BE2C (cell line): ENCODE measurements at regions not wholly inside any gene's neighbourhood (a gene's known extent, or its start where the extent isn't known, plus 50 kb on each side); places are given as distances from the start of the nearest gene placed in this dataset.

Experiments
- DNase-seq: peaks from one replicate; pipeline ENCODE4 v3.0.0-alpha.2; 2020
- H3K27me3 ChIP-seq: fragments of 250-450 bp; sonication (Bioruptor Pico); 2 replicates; pipeline ENCODE4 v1.5.1; 2020; ENCODE audit warnings: mild to moderate bottlenecking
- H3K36me3 ChIP-seq: fragments of 250-450 bp; sonication (Bioruptor Pico); 2 replicates; pipeline ENCODE4 v1.5.1; 2020; ENCODE audit warnings: mild to moderate bottlenecking
- H3K4me1 ChIP-seq: fragments of 250-450 bp; sonication (Bioruptor Pico); 2 replicates; pipeline ENCODE4 v1.5.1; 2020
- H3K4me3 ChIP-seq: 2 replicates; pipeline ENCODE4 v1.5.1; 2011; ENCODE audit warnings: low read depth, low read length
- H3K9me3 ChIP-seq: fragments of 250-450 bp; sonication (Bioruptor Pico); 2 replicates; pipeline ENCODE4 v1.5.1; 2020
- CTCF ChIP-seq: IDR thresholded peaks from 2 replicates; pipeline ENCODE4 v1.5.1; 2012; ENCODE audit warnings: mild to moderate bottlenecking, low read depth, low read length

DNA sequence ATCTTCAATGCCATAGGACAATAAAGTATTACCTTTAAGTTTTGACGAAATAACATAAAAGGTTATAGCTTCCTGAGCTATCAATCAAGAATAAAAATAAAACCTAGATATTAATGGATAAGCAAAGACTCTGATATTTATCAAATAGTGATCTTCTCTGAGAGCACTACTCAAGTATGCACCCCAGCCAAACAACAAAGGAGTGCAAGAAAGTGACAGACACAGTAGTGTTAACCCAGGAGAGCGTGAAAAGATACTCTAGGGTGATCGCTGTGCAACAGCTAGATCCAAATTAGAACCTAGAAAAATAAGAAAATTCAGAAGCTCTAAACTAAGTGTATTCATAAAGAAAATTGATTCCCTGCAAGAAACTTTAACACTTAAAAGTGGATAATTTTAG, 83.5 kb upstream of the CDYL start:
- DNase-seq: no peak
- no peaks in the 10 kb centered on the region for H3K9me3 ChIP-seq
- H3K4me3 ChIP-seq: no peak overlapping the region
- no peaks in the 10 kb centered on the region for H3K27me3 ChIP-seq
- no peaks in the 10 kb centered on the region for H3K36me3 ChIP-seq
- no peak for TF ChIP-seq CTCF
- H3K4me1 ChIP-seq: no peaks in the 10 kb centered on the region

DNA sequence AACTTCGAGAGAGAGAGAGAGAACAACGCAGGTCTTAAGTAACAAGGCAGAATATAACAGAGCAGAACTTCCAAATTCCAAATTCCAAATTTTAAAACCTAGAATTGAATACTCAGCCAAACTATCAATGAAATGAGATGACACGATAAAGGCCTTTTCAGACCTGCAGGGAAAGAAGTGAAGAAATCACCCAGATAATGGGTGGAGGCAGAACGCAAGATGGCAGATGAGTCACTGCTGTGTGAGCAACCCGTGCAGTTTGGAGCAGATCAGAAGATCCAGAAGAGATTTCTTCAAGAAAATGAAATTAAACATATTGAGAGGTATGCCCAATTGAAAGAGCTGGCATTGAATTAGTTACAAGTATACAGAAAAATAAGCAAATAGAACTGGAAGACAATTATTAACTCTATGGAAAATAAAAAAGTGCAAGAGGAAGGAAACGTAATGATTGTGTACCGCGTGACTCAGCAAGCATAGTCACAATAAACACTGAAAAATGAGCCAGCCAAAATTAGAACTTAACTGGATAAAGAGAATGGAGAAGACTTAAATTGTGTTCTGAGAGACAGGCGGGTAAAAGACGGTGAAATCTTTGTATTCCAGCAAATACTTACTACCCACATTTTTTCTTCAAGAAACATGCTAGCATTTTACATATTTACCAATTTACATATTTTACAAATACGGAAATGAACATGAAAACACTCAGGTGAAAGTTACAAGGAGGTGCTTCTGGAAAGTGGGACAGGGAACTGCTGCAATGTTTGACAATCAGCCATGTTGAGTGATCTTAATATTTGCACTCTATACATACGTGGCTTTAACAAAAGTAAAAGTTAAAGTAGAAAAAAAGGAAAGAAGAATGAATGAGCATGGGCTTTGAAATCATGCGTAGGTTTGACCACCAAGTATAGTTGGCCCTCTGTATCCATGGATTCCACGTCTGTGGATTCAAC, 87.9 kb upstream of the CDYL start:
- Histone ChIP-seq H3K9me3 (no peaks in the 10 kb centered on the region), H3K27me3 (no peaks in the 10 kb centered on the region), H3K4me1 (no peaks in the 10 kb centered on the region), H3K36me3 (no peaks in the 10 kb centered on the region), H3K4me3 (no peak overlapping the region)
- TF ChIP-seq CTCF: no peak
- no peak for DNase-seq

DNA sequence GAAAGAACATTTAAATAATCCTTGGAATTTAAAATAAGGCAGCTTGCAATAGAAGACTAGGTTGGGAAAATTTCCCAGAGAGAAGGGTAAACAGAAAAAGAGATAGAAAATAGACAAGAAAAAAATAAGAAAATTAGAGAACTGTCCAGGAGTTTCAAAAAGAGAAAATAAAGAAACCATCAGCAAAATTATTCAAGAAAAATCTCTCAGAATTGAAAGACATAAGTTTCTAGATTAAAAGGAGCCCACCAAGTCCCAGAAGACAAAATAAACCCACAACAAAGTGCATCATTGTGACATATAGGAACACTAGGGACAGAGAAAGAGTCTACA, 88.6 kb upstream of the CDYL start:
- Histone ChIP-seq H3K27me3 (no peaks in the 10 kb centered on the region), H3K36me3 (no peaks in the 10 kb centered on the region)
- TF ChIP-seq CTCF: no peak

GRCh38 chr6:4682431-4683097, 93.6 kb upstream of the CDYL start:
- Histone ChIP-seq H3K27me3 (no peaks in the 10 kb centered on the region), H3K4me3 (no peak overlapping the region), H3K4me1 (no peaks in the 10 kb centered on the region), H3K9me3 (no peaks in the 10 kb centered on the region), H3K36me3 (no peaks in the 10 kb centered on the region)
- TF ChIP-seq CTCF: no peak
- no peak for DNase-seq

More for the DNA sequence above, 88.6 kb upstream of the CDYL start:
- H3K9me3 ChIP-seq: no peaks in the 10 kb centered on the region
- no peak for DNase-seq
- H3K4me3 ChIP-seq: no peak overlapping the region
- no peaks in the 10 kb centered on the region for H3K4me1 ChIP-seq

GRCh38 chr6:4678506-4679300, 97.5 kb upstream of the CDYL start:
- no peak for DNase-seq
- H3K9me3 ChIP-seq: no peaks in the 10 kb centered on the region
- no peak overlapping the region for H3K4me3 ChIP-seq
- H3K36me3 ChIP-seq: no peaks in the 10 kb centered on the region
- H3K27me3 ChIP-seq: no peaks in the 10 kb centered on the region
- TF ChIP-seq CTCF: no peak
- no peaks in the 10 kb centered on the region for H3K4me1 ChIP-seq

GRCh38 chr6:4677751-4678065, 98.5 kb upstream of the CDYL start:
- Histone ChIP-seq H3K4me3 (no peak overlapping the region), H3K4me1 (no peaks in the 10 kb centered on the region), H3K36me3 (no peaks in the 10 kb centered on the region), H3K27me3 (no peaks in the 10 kb centered on the region), H3K9me3 (no peaks in the 10 kb centered on the region)
- DNase-seq: no peak
- no peak for TF ChIP-seq CTCF
